ENCODE measurements at regions not wholly inside any gene's neighbourhood (a gene's known extent, or its start where the extent isn't known, plus 50 kb on each side); places are given as distances from the start of the nearest gene placed in this dataset.
"Not testable (repeated sequence)": the region's sequence is repeated elsewhere in the genome, so short reads cannot be mapped to it uniquely, and the experiment has no call there.

DNA sequence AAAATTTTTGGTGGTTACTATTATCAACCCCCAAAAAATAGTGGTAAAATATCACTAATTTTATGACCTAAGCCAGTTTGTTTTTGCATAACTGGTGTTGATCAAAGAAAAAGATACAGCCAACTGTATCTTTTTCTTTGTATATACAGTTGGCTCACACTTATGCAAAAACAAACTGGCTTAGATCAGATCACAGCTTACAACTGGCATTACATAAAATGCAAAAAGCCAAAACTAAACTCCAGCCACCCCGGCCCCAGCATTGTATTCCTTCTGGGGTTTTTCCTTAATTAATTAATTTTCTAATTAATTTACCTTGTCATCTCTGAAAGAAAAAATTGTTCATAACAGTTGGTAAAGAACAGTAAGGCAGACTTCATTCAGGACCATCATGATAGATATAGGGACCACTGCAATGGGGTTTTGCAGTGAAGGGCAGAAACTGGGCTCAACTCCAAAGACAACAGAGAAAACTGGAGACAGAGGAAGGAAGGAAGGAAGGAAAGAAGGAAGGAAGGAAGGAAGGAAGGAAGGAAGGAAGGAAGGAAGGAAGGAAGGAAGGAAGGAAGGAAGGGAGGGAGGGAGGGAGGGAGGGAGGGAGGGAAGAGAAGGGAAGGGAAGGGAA is 202.1 kb downstream of the HNRNPD start:
- DNase-seq, result no peak

DNA sequence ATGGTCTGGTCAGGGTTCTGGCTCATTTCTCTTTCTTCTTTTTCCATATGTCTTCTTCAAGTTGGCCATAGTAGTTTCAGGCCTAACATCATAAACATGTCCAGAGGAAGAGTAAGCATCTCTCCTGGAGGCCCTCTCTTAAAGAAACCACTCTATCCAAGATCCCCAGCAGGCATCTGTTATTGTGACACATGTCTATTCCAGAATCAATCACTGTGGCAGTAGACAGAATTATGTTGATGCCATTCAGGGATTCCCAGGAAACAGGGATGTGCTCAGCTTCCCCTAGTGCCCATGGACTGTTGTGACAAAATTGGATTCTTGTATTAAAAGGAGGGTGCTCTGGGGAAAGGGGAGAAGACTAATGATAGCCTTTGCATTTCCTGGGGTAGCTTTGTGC is 224.0 kb downstream of the HNRNPD start:
- DNase-seq, result no peak

DNA sequence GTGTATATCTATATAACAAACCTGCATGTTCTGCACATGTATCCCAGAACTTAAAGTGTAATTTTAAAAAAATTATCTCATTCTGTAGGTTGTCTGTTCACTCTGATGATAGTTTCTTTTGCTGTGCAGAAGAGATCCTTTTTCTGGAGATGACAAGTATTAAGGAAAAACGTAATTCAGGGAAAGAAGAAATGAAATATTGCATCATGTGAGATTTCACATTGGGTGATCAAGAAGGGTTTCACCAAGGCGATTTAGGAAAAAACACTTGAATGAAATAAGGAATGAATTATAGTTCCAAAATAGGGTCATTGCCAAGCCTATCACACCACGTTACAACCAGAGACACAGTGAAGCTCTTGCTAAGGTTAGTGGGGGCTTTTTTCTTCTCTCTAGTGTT is 227.9 kb downstream of the HNRNPD start:
- DNase-seq, result no peak

DNA sequence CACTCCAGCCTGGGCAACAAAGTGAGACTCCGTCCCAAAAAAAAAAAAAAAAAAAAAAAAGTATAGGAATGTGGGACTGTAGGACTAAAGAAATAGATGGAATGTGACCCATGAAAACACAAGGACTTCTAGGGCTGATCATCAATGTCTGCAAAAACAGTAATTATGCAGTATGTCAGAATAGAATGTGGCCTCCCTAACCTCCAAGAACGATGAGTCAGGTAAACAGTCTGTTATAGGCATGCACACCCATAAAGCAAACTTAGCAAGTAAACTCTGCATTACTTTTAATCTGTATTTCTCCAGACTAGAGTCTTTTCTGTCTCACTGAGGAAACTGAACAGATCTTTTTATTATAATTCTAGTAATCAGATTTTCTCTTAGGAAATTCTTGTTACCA is 233.4 kb downstream of the HNRNPD start:
- DNase-seq, result no peak

DNA sequence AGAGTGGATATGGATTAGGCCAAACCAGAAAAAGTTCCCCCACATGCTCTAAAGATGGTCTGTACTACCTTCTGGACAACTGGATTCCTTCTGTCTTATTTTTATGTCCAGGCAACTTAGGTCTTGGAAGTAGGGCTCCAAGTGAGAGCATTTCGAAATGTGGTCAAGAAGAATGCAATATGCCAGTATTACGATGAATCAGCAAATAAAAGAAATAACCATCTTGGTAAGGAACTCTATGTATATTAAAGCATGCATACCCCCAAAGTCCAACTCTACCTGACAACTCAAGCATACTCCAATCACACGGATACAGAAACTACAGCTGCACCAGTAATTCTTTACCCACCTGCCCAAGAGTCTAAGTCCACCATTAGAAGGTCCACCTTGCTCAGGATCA is 234.5 kb downstream of the HNRNPD start:
- no peak for DNase-seq

DNA sequence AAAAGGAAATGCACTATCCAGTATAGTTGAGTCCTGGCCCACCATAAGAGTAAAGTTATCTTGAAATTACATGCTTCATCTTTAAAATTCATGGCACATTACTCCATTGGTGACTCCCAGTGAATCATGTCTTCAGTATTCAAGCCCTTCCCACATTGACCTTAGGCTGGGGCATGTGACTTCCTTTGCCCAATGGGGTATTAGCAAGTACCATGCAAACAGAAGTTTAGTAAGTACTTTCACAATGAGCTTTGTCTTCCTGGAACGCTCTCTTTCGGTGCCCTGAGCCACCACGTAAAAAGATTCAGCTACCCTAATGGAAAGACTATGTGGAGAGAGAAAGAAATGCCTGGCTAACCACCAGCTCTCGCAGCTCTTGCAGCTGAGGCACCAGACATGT is 235.4 kb downstream of the HNRNPD start:
- DNase-seq, result no peak

DNA sequence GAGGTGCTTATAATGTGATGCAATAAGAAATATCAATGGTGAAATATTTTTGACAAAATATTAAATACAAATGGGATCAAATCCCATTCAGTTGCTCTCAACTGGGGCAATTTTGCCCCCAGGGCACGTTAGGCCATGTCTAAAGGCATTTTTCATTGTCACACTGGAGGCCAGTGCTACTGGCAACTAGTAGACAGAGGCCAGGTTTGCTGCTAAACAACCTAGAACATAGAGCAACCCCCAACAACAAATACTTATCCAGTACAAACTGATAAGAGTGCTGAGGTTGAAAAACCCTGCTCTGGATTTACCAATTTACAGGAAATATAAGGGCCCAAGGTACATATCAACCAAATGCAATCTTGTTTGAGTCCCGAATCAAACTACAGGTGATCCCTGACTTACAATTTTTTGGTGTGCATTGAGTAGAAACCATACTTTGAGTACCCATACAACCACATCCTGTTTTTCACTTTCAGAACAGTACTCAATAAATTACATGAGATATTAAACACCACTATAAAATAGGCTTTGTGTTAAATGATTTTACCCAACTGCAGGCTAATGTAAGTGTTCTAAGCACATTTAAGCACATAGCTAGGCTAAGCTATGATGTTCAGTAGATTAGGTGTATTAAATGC is 237.5 kb downstream of the HNRNPD start:
- DNase-seq, result peak; percentile 10

DNA sequence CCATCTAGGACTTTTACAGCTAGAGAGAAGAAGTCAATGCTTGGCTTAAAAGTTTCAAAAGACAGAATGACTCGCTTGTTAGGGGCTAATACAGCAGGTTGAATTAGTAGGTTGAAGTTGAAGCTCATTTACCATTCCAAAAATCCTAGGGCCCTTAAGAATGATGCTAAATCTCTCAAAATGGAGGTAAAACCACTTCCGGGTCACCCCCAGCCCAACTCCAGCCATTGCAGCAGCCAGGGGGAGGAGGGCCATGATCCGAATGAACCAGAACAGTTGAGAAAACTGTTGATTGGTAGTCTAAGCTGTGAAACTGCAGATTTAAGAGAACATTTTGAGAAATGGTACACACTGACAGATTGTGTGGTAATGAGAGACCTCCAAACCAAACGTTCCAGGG is 245.4 kb downstream of the HNRNPD start:
- DNase-seq, result no peak

DNA sequence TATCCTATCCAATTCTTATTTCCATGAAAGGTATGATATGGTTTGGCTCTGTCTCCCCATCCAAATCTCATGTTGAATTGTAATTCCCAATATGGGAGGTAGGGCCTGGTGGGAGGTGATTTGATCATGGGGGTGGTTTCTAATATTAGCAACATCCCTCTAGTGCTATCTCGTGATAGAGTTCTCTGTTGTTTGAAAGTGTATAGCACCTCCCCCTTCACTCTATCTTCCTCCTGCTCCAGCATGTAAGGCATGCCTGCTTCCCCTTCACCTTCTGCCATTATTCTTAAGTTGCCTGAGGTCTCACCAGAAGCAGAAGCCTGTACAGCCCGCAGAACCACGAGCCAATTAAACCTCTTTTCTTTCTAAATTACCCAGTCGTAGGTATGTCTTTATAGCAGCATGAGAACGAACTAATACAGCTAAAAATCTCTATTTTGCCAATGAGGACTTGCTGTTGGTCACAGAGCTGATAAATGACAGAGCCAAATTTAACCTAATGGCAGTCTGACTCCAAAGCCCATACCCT is 247.2 kb downstream of the HNRNPD start:
- DNase-seq, result no peak

DNA sequence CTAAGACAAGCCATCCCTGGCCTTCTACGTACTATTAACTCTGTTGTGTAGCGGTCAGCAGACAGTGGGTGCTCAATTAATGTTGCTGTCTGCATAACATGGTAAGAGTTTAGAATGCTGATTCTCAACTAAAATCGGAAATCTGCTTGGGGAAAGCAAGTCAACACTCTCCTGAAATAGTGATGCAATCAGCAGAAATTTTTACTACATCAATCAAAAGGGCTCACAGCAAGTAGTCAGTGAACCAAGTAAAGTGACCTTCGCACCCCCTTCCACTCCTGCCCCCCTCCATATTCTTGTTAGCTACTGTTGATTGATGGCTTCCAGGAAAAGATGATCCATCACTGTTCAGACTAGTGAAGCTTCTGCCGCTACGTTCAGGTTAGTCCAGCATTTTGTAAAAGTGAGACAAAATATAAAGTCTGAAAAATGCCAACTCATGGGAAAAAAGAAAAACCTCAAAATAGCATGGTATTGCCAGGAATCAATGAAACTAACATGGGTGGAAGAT is 247.9 kb downstream of the HNRNPD start:
- DNase-seq, result no peak

DNA sequence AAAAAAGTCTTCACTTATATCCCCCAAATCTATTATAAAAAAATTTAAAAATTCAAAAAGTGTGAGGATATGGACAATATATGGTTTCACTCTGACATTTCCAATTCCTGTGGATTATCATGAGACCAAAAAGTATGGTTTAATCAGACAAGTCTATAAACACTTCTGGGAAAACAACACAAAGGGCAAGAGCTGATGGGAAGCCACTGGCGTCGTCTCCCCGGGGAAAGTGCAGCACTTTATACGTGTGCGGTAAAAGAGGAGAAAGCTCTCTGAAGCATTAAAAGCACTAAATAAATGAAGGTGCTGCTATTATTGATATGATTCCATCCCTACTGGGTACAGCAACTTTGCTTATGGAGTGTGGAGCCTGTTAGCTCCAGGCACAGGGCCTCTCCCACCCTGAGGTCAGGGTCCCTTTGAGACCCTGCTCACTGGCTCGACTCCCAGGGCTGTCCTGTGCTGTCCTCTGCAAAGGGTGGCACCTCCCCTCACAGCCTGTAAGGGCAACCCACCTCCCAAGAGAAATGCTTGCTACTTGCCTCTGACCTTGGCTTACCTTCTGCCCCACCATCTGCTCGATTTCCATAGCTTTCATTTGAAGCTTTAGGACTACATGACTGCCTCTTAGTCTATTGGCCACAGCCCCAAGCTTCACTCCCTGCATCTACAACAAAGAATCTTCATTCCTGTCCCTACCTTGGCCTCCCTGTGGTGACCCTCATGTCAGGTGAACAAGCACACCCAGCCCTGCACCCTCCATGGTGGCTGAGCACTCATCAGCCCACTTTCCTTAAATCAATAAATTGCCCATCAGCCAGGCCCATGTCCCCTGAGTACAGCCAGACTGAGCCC is 248.6 kb downstream of the HNRNPD start:
- no peak for DNase-seq

DNA sequence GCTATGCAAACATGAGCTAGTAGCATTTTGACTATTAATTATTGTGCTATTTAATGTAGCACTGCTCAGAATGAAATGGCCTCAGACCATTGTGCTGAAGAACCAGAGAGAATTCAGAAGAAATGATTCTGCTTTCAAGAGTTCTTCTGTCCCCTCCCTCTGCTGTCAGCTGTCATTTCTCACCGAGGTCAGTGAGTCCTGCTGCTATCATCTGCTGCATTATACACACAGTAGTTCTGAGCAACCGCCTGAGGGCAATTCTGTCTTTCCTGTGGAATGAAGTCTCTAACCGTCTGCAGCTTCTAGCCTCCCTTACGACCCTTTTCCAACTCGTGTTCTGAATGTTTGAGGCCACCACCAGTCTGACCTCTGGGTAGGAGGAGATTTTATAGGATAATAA is 249.4 kb downstream of the HNRNPD start:
- DNase-seq, result no peak

DNA sequence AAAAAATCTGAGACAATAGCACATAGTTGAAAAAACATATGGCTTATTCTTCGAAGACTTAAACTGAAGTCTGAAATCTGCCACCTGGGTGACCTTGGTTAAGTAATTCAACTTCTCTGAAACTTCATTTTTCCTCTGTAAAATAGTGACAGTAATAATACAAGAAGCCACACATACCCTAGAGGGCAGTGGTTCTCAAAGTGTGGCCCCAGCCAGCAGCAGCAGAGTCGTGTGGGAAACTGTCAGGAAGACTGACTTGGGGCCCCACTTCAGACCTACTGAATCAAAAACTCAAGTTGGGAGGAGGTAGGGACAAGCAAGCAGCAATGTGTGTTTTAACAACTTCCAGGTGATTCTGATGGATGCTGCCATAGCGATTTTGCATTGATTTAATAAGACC is 249.9 kb downstream of the HNRNPD start:
- peak; percentile 8 for DNase-seq

DNA sequence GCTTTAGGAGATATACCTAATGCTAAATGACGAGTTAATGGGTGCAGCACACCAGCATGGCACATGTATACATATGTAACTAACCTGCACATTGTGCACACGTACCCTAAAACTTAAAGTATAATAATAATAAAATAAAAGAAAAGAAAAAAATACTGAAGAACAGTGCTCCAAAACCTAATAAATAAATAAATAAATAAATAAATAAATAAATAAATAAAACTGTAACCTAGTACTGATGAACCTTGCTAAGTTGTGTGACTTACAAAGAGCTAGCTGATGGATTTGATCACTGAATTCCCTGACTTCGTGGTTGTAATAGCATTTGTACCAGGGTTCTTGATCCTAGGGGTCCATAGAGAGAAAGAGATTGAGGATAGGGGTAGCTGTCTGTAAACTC is 258.6 kb downstream of the HNRNPD start:
- DNase-seq, result not testable (repeated sequence)

DNA sequence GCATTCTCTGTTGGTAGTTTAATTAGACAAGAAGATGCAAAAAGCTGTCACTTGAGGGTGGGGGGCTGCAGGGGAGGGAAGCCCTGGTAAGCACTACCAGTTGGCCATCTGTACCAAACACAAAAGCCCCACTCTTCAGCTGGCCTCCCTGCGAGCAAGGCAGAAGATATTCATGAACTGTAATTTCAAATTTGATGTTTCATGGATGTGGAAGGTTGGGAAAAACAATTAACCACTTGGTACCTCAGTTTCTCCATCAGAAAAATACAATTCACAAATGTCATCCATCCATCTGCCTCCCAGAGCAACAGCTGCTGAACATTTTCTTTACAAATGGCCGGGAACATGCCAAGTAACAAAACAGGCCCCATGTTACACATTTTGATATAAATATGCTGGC is 265.3 kb downstream of the HNRNPD start:
- DNase-seq, result no peak

DNA sequence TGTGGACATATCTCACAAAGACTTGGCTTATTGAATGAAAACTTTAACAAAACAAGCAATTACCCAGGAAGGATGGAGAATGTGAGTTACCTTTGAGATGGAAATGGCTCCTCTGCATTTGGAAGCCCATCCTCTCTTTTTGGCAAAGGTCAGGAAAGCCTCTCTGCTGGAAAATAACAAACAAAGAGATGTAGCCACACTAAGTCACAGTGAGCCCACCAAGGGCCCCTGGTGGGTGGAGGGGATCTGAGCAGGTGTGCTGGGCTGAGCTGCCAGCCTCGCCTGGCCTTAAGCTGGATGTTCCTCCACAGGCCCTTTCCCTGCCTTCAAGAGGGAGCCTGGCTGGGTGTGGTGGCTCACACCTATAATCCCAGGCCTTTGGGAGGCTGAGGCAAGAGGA is 269.2 kb downstream of the HNRNPD start:
- no peak for DNase-seq

DNA sequence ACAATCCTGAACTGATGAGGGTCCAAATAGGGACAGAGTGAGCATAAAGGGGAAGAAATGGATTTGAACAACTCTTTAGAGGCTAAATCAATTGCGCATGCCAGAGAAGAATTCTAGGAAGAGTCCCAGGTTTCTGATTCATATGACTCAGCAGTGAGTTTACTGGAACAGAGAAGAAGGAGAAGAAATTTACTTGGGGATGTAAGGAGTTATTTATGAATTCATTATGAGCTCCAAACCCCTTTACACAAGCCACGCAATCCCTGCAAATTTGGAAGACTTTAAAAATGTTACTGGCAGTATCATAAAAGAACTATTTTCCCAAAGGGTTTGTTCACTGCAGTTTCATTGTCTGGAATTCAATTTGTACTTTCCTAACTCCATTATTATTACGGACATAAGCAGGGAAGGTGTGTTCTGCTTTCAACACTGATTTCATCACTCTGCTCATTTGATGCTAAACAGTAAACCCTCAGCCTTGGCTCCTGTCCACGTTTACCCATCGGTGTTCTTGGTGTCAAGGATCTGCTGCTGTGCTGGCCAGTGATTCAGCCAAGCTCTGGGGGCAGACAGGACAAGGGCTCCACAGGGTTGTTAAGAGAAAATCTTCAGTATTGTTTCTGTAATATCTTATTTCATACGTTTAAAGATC is 273.7 kb downstream of the HNRNPD start:
- no peak for DNase-seq

DNA sequence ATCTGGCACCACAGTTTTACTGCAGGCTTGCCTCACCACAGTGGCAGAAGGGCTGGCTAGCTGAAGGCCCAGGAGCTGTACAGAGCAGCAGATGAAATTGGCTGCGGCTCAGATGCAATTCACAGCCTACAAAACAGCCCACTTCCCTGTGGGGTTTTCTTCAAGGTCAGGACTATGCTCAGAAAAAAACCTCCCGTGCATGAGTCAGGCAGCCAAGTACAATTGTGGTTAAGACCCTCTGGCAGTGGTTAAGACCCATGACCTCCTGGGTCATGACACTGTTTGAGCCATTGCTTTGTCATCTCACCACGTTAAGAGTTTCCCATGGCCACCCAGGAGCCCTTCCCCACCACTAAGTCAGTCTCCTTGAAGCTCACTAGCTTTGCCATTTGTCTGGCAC is 276.3 kb downstream of the HNRNPD start:
- DNase-seq, result no peak

DNA sequence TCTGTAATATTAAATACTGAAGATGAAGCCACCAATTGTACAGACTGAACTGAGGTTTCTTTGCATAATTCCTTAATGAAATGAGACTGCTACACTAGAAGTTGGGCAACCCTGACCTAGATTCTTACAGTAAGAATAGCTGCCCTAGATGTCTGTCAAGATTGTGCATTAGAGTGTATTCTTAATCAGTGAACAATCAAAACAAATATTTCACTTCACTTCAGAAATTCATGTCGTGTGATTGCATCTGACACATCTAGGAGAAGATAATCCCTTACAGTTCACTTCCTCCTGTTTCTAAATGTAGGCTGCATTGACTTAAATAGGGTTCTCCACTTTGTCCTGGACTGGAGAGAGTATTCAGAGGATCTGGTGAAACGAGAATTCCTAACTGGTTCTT is 283.1 kb downstream of the HNRNPD start:
- DNase-seq, result no peak

DNA sequence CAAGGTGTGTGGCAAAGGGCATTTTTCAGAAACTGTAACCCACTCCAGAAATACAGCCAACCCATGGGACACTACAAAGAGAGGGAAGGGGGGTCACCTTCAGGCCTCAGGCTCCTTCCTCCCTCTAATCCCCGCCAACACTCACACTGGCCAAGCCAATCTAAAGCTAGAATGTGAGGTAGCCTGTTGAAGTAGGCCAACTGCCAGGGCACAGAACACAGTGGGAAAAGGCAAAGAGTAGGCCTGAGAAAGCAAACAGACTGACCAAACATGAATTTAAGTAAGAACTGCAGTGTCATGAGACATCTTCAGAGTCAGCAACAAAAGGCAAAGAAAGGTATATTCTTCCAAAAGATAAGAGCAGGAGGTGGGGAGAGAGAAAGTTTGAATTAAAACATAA is 289.0 kb downstream of the HNRNPD start:
- DNase-seq, result no peak

DNA sequence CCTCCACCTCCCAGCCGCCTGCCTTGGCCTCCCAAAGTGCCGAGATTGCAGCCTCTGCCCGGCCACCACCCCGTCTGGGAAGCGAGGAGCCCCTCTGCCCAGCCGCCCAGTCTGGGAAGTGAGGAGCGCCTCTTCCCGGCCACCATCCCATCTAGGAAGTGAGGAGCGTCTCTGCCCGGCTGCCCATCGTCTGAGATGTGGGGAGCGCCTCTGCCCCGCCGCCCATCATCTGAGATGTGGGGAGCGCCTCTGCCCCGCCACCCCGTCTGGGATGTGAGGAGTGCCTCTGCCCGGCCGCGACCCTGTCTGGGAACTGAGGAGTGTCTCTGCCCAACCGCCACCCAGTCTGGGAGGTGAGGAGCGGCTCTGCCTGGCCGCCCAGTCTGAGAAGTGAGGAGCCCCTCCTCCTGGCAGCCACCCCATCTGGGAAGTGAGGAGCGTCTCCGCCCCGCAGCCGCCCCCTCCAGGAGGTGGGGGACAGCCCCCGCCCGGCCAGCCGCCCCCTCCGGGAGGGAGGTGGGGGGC is 296.3 kb downstream of the HNRNPD start:
- DNase-seq, result not testable (repeated sequence)

DNA sequence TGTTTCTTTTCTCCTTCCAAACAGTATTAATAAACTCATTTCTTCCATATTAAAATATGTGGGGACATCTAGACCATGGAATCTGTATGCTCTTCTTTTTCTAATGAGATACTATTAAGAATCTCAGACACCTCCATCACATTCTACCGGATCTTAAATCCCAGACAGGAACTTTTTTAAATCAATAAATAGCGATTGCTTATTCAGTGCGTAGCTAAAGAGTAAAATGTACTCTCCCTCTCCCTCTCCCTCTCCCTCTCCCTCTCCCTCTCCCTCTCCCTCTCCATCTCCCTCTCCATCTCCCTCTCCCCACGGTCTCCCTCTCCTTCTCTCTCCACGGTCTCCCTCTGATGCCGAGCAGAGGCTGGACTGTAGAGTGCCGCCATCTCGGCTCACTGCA is 297.0 kb downstream of the HNRNPD start:
- no peak for DNase-seq

DNA sequence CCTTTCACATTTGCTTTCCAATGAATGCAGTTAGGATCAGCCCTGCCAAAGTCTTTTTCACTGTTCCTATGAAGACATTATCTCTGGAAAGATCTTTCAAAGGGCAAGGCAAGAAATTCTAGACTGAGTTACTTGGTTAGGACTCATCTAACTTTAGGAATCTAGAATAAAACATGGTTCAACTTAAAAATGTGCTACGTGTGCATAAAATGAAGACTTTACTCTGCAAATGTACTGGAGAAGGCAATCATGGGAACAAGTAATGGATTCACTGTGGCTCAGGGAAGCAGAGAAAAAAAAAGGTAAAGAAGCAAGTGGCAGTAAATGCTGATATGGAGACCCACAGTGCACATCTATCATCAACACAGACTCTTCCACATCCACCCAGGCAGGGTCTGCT is 297.4 kb downstream of the HNRNPD start:
- DNase-seq, result no peak
